HEK293 (cell line): ENCODE measurements at regions not wholly inside any gene's neighbourhood (a gene's known extent, or its start where the extent isn't known, plus 50 kb on each side); places are given as distances from the start of the nearest gene placed in this dataset.

Source experiments
- CTCF ChIA-PET: fragments of 350-600 bp; formaldehyde crosslinking; extraction: SDS; loops from one replicate; lab custom pipeline; 2021; ENCODE audit warnings: antibody characterized with exemption; lab: Yijun Ruan, JAX
- POLR2A ChIA-PET: fragments of 300-600 bp; formaldehyde crosslinking; extraction: SDS; loops from one replicate; lab custom pipeline; 2020; ENCODE audit warnings: antibody characterized with exemption, inconsistent platforms; lab: Yijun Ruan, JAX
- H3K27ac ChIP-seq: fragments of 200-500 bp; sonication (Bioruptor generic); 2 replicates; pipeline ENCODE4 v1.5.1; 2014; ENCODE audit warnings: low read depth, low read length, control low read depth, inconsistent platforms; ENCODE audit errors: extremely low read depth
- H3K36me3 ChIP-seq, 2 experiments: fragments of 200-500 bp in 1 of 2; sonication (Bioruptor generic) in 1 of 2; 1 replicate in 1 of 2; 2 replicates in 1 of 2; pipeline ENCODE4 v1.5.1; 2014 to 2017; ENCODE audit warnings: inconsistent platforms in 2 of 2, low read length in 2 of 2; ENCODE audit not compliant: control insufficient read depth in 2 of 2, insufficient read depth in 1 of 2
- H3K4me1 ChIP-seq: fragments of 200-500 bp; sonication (Bioruptor generic); 2 replicates; pipeline ENCODE4 v1.5.1; 2014; ENCODE audit warnings: mild to moderate bottlenecking, low read length, inconsistent platforms; ENCODE audit not compliant: control insufficient read depth, insufficient read depth
- H3K4me3 ChIP-seq: 2 replicates; pipeline ENCODE4 v1.5.1; 2011; ENCODE audit warnings: low read depth, mild to moderate bottlenecking, control low read depth, low read length, moderate library complexity
- H3K9me3 ChIP-seq: fragments of 200-500 bp; sonication (Bioruptor generic); 2 replicates; pipeline ENCODE4 v1.5.1; 2014; ENCODE audit warnings: low read depth, low read length, inconsistent platforms; ENCODE audit not compliant: control insufficient read depth, insufficient read depth
- ELK4 ChIP-seq: IDR thresholded peaks from 2 replicates; pipeline ENCODE4 v1.6.1; 2011; ENCODE audit warnings: mild to moderate bottlenecking, low read depth, low read length, borderline replicate concordance
- FEZF1 ChIP-seq: fragments of 450-650 bp; formaldehyde crosslinking; IDR thresholded peaks from 2 replicates; pipeline ENCODE4 v1.5.1; 2016; ENCODE audit warnings: missing biosample characterization, missing genetic modification characterization
- GLIS1 ChIP-seq: fragments of 450-650 bp; formaldehyde crosslinking; IDR thresholded peaks from 2 replicates; pipeline ENCODE4 v1.5.1; 2016; ENCODE audit warnings: missing biosample characterization, missing genetic modification characterization
- PRDM6 ChIP-seq: fragments of 450-650 bp; formaldehyde crosslinking; IDR thresholded peaks from 2 replicates; pipeline ENCODE4 v1.5.1; 2017; ENCODE audit warnings: missing biosample characterization, missing genetic modification characterization
- TCF7L2 ChIP-seq: IDR thresholded peaks from 2 replicates; pipeline ENCODE4 v1.6.1; 2011; ENCODE audit warnings: low read depth, mild to moderate bottlenecking, inconsistent platforms, low read length, moderate library complexity, borderline replicate concordance
- ZNF10 ChIP-seq: fragments of 450-650 bp; formaldehyde crosslinking; IDR thresholded peaks from 2 replicates; pipeline ENCODE4 v1.5.1; 2017; ENCODE audit warnings: missing biosample characterization, missing genetic modification characterization
- ZNF175 ChIP-seq: fragments of 450-650 bp; formaldehyde crosslinking; IDR thresholded peaks from 2 replicates; pipeline ENCODE4 v1.5.1; 2016; ENCODE audit warnings: missing biosample characterization, missing genetic modification characterization
- ZNF223 ChIP-seq: fragments of 450-650 bp; formaldehyde crosslinking; IDR thresholded peaks from 2 replicates; pipeline ENCODE4 v1.5.1; 2016; ENCODE audit warnings: missing biosample characterization, missing genetic modification characterization
- ZNF248 ChIP-seq: fragments of 450-650 bp; formaldehyde crosslinking; IDR thresholded peaks from 2 replicates; pipeline ENCODE4 v1.5.1; 2017; ENCODE audit warnings: missing biosample characterization, missing genetic modification characterization
- ZNF768 ChIP-seq: fragments of 450-650 bp; formaldehyde crosslinking; IDR thresholded peaks from 2 replicates; pipeline ENCODE4 v1.5.1; 2018; ENCODE audit warnings: missing biosample characterization, mild to moderate bottlenecking, missing genetic modification characterization
- ZSCAN23 ChIP-seq: fragments of 450-650 bp; formaldehyde crosslinking; IDR thresholded peaks from 2 replicates; pipeline ENCODE4 v1.5.1; 2016; ENCODE audit warnings: missing biosample characterization, missing genetic modification characterization
- TF ChIP-seq, protein P1 (sequence below): fragments of 450-650 bp; formaldehyde crosslinking; IDR thresholded peaks from 2 replicates; pipeline ENCODE4 v1.5.1; 2016; ENCODE audit warnings: missing biosample characterization, missing genetic modification characterization
- TF ChIP-seq, protein P2 (sequence below): fragments of 450-650 bp; formaldehyde crosslinking; IDR thresholded peaks from 2 replicates; pipeline ENCODE4 v1.5.1; 2016; ENCODE audit warnings: missing biosample characterization, missing genetic modification characterization
- TF ChIP-seq, protein P3 (sequence below): fragments of 450-650 bp; formaldehyde crosslinking; IDR thresholded peaks from 2 replicates; pipeline ENCODE4 v1.5.1; 2016; ENCODE audit warnings: missing biosample characterization, missing genetic modification characterization

DNA sequence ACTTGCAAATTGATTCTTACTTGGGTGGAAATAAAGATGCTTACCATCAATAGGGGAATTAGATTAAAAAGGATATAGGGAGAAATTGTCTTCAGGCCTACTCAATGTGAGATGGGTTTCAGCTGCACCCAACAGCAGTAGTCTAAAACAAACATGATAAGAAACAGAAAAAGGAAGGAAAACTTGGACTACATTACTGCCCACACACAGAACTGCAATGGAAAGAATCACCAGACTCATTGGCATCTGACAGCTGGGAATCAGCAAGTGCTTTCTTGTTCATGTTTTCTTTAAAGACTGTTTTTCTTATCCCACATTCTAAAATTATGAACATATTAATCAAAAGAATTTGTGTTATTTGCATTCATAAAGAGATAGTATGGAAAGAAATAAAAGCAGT is 144.2 kb downstream of the LRIG3 start:
- Histone ChIP-seq H3K4me3 (no peak overlapping the region), H3K27ac (no peak overlapping the region), H3K36me3 (no peaks in the 10 kb centered on the region), H3K9me3 (no peaks in the 10 kb centered on the region), H3K4me1 (no peaks in the 10 kb centered on the region)
- ChIA-PET POLR2A (no interaction called here), CTCF (no interaction called here)
- TF ChIP-seq GLIS1 (tag by site-specific recombination): no peak
- TF ChIP-seq, protein P1, sequence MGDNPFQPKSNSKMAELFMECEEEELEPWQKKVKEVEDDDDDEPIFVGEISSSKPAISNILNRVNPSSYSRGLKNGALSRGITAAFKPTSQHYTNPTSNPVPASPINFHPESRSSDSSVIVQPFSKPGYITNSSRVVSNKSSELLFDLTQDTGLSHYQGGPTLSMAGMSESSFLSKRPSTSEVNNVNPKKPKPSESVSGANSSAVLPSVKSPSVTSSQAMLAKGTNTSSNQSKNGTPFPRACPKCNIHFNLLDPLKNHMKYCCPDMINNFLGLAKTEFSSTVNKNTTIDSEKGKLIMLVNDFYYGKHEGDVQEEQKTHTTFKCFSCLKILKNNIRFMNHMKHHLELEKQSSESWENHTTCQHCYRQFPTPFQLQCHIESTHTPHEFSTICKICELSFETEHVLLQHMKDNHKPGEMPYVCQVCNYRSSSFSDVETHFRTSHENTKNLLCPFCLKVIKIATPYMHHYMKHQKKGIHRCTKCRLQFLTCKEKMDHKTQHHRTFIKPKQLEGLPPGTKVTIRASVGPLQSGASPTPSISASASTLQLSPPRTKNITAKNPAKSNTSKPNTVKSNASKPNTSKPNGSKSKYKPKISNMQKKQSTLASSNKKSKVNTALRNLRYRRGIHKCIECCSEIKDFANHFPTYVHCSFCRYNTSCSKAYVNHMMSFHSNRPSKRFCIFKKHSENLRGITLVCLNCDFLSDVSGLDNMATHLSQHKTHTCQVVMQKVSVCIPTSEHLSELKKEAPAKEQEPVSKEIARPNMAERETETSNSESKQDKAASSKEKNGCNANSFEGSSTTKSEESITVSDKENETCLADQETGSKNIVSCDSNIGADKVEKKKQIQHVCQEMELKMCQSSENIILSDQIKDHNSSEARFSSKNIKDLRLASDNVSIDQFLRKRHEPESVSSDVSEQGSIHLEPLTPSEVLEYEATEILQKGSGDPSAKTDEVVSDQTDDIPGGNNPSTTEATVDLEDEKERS: no peak
- TF ChIP-seq ZNF175: no peak
- no peak for TF ChIP-seq TCF7L2
- TF ChIP-seq, protein P2, sequence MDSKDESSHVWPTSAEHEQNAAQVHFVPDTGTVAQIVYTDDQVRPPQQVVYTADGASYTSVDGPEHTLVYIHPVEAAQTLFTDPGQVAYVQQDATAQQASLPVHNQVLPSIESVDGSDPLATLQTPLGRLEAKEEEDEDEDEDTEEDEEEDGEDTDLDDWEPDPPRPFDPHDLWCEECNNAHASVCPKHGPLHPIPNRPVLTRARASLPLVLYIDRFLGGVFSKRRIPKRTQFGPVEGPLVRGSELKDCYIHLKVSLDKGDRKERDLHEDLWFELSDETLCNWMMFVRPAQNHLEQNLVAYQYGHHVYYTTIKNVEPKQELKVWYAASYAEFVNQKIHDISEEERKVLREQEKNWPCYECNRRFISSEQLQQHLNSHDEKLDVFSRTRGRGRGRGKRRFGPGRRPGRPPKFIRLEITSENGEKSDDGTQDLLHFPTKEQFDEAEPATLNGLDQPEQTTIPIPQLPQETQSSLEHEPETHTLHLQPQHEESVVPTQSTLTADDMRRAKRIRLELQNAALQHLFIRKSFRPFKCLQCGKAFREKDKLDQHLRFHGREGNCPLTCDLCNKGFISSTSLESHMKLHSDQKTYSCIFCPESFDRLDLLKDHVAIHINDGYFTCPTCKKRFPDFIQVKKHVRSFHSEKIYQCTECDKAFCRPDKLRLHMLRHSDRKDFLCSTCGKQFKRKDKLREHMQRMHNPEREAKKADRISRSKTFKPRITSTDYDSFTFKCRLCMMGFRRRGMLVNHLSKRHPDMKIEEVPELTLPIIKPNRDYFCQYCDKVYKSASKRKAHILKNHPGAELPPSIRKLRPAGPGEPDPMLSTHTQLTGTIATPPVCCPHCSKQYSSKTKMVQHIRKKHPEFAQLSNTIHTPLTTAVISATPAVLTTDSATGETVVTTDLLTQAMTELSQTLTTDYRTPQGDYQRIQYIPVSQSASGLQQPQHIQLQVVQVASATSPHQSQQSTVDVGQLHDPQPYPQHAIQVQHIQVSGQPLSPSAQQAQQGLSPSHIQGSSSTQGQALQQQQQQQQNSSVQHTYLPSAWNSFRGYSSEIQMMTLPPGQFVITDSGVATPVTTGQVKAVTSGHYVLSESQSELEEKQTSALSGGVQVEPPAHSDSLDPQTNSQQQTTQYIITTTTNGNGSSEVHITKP (tag by site-specific recombination): no peak
- no peak for TF ChIP-seq ZNF768
- TF ChIP-seq FEZF1 (tag by site-specific recombination): no peak
- no peak for TF ChIP-seq ZNF223 (tag by site-specific recombination)
- TF ChIP-seq ZNF248 (tag by site-specific recombination): no peak
- TF ChIP-seq PRDM6 (tag by site-specific recombination): no peak

DNA sequence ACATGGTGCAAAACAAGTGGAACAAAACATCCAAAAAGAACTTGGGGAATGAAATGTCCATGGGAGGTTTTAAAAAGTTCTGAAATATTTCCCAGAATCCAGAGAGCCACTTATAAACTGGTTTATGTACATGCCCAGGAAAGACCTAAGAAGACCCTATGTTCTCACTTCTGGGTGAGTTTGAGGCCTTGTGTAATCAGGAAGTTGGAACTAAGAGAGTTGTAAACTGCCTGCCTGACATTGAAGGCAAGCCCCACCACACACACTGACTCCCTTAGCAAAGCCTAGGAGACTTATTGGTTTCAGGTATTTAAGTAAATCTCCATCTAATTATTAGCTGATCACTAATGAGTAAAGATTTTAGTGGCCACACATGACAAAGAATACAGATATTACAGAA is 142.5 kb downstream of the LRIG3 start:
- Histone ChIP-seq H3K4me3 (no peak overlapping the region), H3K9me3 (no peaks in the 10 kb centered on the region), H3K4me1 (no peaks in the 10 kb centered on the region), H3K36me3 (no peaks in the 10 kb centered on the region), H3K27ac (no peak overlapping the region)
- ChIA-PET POLR2A (no interaction called here), CTCF (interaction anchor here (0.6 kb wide), 1 partner anchor 35 kb away, joined by 3 read pairs; no protein-coding TSS in a partner anchor)
- TF ChIP-seq ZNF10 (tag by site-specific recombination) (no peak), ELK4 (no peak), ZSCAN23 (tag by site-specific recombination) (no peak)
- TF ChIP-seq, protein P3, sequence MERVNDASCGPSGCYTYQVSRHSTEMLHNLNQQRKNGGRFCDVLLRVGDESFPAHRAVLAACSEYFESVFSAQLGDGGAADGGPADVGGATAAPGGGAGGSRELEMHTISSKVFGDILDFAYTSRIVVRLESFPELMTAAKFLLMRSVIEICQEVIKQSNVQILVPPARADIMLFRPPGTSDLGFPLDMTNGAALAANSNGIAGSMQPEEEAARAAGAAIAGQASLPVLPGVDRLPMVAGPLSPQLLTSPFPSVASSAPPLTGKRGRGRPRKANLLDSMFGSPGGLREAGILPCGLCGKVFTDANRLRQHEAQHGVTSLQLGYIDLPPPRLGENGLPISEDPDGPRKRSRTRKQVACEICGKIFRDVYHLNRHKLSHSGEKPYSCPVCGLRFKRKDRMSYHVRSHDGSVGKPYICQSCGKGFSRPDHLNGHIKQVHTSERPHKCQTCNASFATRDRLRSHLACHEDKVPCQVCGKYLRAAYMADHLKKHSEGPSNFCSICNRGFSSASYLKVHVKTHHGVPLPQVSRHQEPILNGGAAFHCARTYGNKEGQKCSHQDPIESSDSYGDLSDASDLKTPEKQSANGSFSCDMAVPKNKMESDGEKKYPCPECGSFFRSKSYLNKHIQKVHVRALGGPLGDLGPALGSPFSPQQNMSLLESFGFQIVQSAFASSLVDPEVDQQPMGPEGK (tag by site-specific recombination): no peak
